SHP77 (cell line): ENCODE measurements at regions not wholly inside any gene's neighbourhood (a gene's known extent, or its start where the extent isn't known, plus 50 kb on each side); places are given as distances from the start of the nearest gene placed in this dataset.

Experiments
- DNase-seq, 2 experiments: peaks; one replicate each; lab custom pipeline; 2025; lab: John Stamatoyannopoulos, UW

- DNase-seq, result no peak
Measured at GRCh38 chr4:182189103-182189878, 53.9 kb upstream of the TENM3 start.

GRCh38 chr4:182190306-182190705, 52.9 kb upstream of the TENM3 start:
- DNase-seq, result no peak

DNA sequence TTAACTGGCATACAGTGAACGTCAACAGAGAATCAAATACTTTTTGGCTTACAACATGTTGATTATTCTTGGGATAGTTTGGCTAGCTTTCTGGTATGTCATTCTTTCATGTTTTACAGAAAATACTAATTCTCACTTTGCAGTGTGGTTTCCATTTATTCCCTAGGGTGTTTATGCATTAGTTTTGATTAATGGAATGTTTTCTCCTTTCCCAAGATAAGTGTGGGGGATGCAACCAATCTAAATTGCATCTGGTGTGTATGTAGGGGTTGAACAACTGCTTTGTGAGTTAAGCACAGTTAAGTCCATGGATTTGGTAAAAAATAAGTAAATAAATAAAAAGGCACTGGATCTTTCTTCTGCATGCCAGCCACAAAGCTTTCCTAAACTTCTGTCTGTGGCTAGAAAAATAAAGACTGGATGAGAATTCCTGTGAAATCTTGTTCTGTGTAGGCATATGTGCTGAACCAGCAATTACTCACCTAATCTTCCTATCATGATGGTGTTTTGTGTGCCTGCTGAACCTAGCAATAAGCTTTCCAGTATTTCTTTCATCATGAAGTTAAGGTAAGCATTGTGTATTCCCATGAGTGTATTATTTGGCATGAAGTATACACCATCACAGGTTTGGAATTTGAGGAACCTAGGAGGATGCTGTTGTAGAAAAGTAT, 50.6 kb upstream of the TENM3 start:
- no peak for DNase-seq

GRCh38 chr4:182193311-182193710, 49.9 kb upstream of the TENM3 start:
- no peak for DNase-seq
